HEK293 (cell line): ENCODE measurements at regions not wholly inside any gene's neighbourhood (a gene's known extent, or its start where the extent isn't known, plus 50 kb on each side); places are given as distances from the start of the nearest gene placed in this dataset.

Experiments
- CTCF ChIA-PET: fragments of 350-600 bp; formaldehyde crosslinking; extraction: SDS; loops from one replicate; lab custom pipeline; 2021; ENCODE audit warnings: antibody characterized with exemption; lab: Yijun Ruan, JAX
- POLR2A ChIA-PET: fragments of 300-600 bp; formaldehyde crosslinking; extraction: SDS; loops from one replicate; lab custom pipeline; 2020; ENCODE audit warnings: antibody characterized with exemption, inconsistent platforms; lab: Yijun Ruan, JAX
- H3K27ac ChIP-seq: fragments of 200-500 bp; sonication (Bioruptor generic); 2 replicates; pipeline ENCODE4 v1.5.1; 2014; ENCODE audit warnings: low read depth, low read length, control low read depth, inconsistent platforms; ENCODE audit errors: extremely low read depth
- H3K36me3 ChIP-seq, 2 experiments: fragments of 200-500 bp in 1 of 2; sonication (Bioruptor generic) in 1 of 2; 1 replicate in 1 of 2; 2 replicates in 1 of 2; pipeline ENCODE4 v1.5.1; 2014 to 2017; ENCODE audit warnings: inconsistent platforms in 2 of 2, low read length in 2 of 2; ENCODE audit not compliant: control insufficient read depth in 2 of 2, insufficient read depth in 1 of 2
- H3K4me1 ChIP-seq: fragments of 200-500 bp; sonication (Bioruptor generic); 2 replicates; pipeline ENCODE4 v1.5.1; 2014; ENCODE audit warnings: mild to moderate bottlenecking, low read length, inconsistent platforms; ENCODE audit not compliant: control insufficient read depth, insufficient read depth
- H3K4me3 ChIP-seq: 2 replicates; pipeline ENCODE4 v1.5.1; 2011; ENCODE audit warnings: low read depth, mild to moderate bottlenecking, control low read depth, low read length, moderate library complexity
- H3K9me3 ChIP-seq: fragments of 200-500 bp; sonication (Bioruptor generic); 2 replicates; pipeline ENCODE4 v1.5.1; 2014; ENCODE audit warnings: low read depth, low read length, inconsistent platforms; ENCODE audit not compliant: control insufficient read depth, insufficient read depth
- ATF2 ChIP-seq: fragments of 450-650 bp; formaldehyde crosslinking; IDR thresholded peaks from 2 replicates; pipeline ENCODE4 v1.5.1; 2016; ENCODE audit warnings: missing biosample characterization, missing genetic modification characterization, low read depth
- OVOL3 ChIP-seq: fragments of 450-650 bp; formaldehyde crosslinking; IDR thresholded peaks from 2 replicates; pipeline ENCODE4 v1.5.1; 2016; ENCODE audit warnings: missing biosample characterization, missing genetic modification characterization
- SP2 ChIP-seq: fragments of 450-650 bp; formaldehyde crosslinking; IDR thresholded peaks from 2 replicates; pipeline ENCODE4 v1.5.1; 2016; ENCODE audit warnings: missing biosample characterization, missing genetic modification characterization
- ZNF157 ChIP-seq: fragments of 450-650 bp; formaldehyde crosslinking; IDR thresholded peaks from 2 replicates; pipeline ENCODE4 v1.5.1; 2016; ENCODE audit warnings: missing biosample characterization, missing genetic modification characterization
- ZNF2 ChIP-seq: fragments of 450-650 bp; formaldehyde crosslinking; IDR thresholded peaks from 2 replicates; pipeline ENCODE4 v1.5.1; 2016; ENCODE audit warnings: missing biosample characterization, missing genetic modification characterization
- ZNF292 ChIP-seq: fragments of 450-650 bp; formaldehyde crosslinking; IDR thresholded peaks from 2 replicates; pipeline ENCODE4 v1.5.1; 2016; ENCODE audit warnings: low read depth, missing biosample characterization, missing genetic modification characterization, borderline replicate concordance
- ZNF341 ChIP-seq: fragments of 450-650 bp; formaldehyde crosslinking; IDR thresholded peaks from 2 replicates; pipeline ENCODE4; 2016; ENCODE audit warnings: low read depth, missing biosample characterization, missing genetic modification characterization
- ZNF362 ChIP-seq: fragments of 450-650 bp; formaldehyde crosslinking; IDR thresholded peaks from 2 replicates; pipeline ENCODE4 v1.5.1; 2016; ENCODE audit warnings: missing biosample characterization, missing genetic modification characterization
- ZNF48 ChIP-seq: fragments of 450-650 bp; formaldehyde crosslinking; IDR thresholded peaks from 2 replicates; pipeline ENCODE4 v1.5.1; 2016; ENCODE audit warnings: missing biosample characterization, missing genetic modification characterization
- ZNF510 ChIP-seq: fragments of 450-650 bp; formaldehyde crosslinking; IDR thresholded peaks from 2 replicates; pipeline ENCODE4 v1.5.1; 2018; ENCODE audit warnings: mild to moderate bottlenecking, missing genetic modification characterization, missing biosample characterization; ENCODE audit not compliant: insufficient replicate concordance
- ZNF658 ChIP-seq: fragments of 450-650 bp; formaldehyde crosslinking; IDR thresholded peaks from 2 replicates; pipeline ENCODE4; 2016; ENCODE audit warnings: missing biosample characterization, missing genetic modification characterization
- ZNF707 ChIP-seq: fragments of 450-650 bp; formaldehyde crosslinking; IDR thresholded peaks from 2 replicates; pipeline ENCODE4 v1.5.1; 2016; ENCODE audit warnings: missing biosample characterization, missing genetic modification characterization
- ZSCAN18 ChIP-seq: fragments of 450-650 bp; formaldehyde crosslinking; IDR thresholded peaks from 2 replicates; pipeline ENCODE4 v1.5.1; 2016; ENCODE audit warnings: missing biosample characterization, missing genetic modification characterization
- TF ChIP-seq, protein P1 (sequence below): fragments of 450-650 bp; formaldehyde crosslinking; IDR thresholded peaks from 2 replicates; pipeline ENCODE4 v1.5.1; 2017; ENCODE audit warnings: missing biosample characterization, missing genetic modification characterization
- TF ChIP-seq, protein P2 (sequence below): fragments of 450-650 bp; formaldehyde crosslinking; IDR thresholded peaks from 2 replicates; pipeline ENCODE4 v1.5.1; 2016; ENCODE audit warnings: missing biosample characterization, missing genetic modification characterization

DNA sequence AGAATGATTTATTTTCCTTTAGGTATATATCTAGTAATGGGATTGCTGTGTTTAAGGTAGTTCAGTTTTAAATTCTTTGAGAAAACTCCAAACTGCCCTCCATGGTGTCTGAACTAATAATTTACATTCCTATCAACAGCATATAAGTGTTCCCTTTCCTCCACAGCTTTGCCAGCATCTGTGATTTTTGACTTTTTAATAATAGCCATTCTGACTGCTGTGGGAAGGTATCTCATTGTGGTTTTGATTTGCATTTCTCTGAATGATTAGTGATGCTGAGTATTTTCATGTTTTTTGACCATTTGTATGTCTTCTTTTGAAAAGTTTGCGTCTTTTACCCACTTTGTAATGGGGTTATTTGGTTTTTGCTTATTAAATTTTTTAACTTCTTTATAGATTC is 571.6 kb upstream of the CCDC54 start (continued):
- TF ChIP-seq ZSCAN18 (tag by site-specific recombination): no peak

GRCh38 chr3:106806964-106807363 is 570.3 kb upstream of the CCDC54 start:
- no peaks in the 10 kb centered on the region for H3K9me3 ChIP-seq
- TF ChIP-seq ZNF510 (tag by site-specific recombination) (peak; percentile 97), ZNF341 (tag by site-specific recombination) (no peak), ZNF707 (no peak)
- H3K27ac ChIP-seq: no peak overlapping the region
- H3K4me3 ChIP-seq: no peak overlapping the region
- CTCF ChIA-PET: no interaction called here
- no peaks in the 10 kb centered on the region for H3K4me1 ChIP-seq
- POLR2A ChIA-PET: no interaction called here
- H3K36me3 ChIP-seq: no peaks in the 10 kb centered on the region

DNA sequence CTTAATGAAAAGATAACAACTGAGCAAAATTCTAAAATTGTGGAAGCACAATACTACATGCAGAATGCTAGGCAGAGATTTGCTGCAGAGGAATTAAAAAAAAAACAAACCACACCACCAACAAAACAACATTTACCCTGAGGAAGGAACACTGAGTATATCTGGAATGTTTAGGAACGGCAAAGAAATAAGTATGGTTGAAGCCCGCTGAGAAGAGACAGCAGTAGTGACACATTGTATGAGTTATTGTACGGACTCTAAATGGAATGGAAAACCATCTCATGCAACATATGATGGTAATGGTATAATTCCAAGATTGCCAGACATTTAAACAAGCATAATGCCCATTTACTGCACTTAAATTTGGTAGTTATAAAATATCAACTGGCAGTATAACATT is 568.2 kb upstream of the CCDC54 start:
- CTCF ChIA-PET: interaction anchor here (0.7 kb wide), 1 partner anchor 9 kb away, joined by 3 read pairs; no protein-coding TSS in a partner anchor
- Histone ChIP-seq H3K36me3 (no peaks in the 10 kb centered on the region), H3K9me3 (no peaks in the 10 kb centered on the region), H3K4me1 (no peaks in the 10 kb centered on the region), H3K27ac (no peak overlapping the region)
- POLR2A ChIA-PET: no interaction called here
- TF ChIP-seq ZNF292 (tag by site-specific recombination) (no peak), OVOL3 (no peak), ZNF157 (tag by site-specific recombination) (no peak), ATF2 (tag by site-specific recombination) (no peak), SP2 (tag by site-specific recombination) (no peak), ZNF362 (tag by site-specific recombination) (no peak), ZNF48 (no peak), ZNF2 (no peak), ZNF658 (tag by site-specific recombination) (no peak)
- TF ChIP-seq, protein P1, sequence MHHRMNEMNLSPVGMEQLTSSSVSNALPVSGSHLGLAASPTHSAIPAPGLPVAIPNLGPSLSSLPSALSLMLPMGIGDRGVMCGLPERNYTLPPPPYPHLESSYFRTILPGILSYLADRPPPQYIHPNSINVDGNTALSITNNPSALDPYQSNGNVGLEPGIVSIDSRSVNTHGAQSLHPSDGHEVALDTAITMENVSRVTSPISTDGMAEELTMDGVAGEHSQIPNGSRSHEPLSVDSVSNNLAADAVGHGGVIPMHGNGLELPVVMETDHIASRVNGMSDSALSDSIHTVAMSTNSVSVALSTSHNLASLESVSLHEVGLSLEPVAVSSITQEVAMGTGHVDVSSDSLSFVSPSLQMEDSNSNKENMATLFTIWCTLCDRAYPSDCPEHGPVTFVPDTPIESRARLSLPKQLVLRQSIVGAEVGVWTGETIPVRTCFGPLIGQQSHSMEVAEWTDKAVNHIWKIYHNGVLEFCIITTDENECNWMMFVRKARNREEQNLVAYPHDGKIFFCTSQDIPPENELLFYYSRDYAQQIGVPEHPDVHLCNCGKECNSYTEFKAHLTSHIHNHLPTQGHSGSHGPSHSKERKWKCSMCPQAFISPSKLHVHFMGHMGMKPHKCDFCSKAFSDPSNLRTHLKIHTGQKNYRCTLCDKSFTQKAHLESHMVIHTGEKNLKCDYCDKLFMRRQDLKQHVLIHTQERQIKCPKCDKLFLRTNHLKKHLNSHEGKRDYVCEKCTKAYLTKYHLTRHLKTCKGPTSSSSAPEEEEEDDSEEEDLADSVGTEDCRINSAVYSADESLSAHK (tag by site-specific recombination): no peak
- TF ChIP-seq, protein P2, sequence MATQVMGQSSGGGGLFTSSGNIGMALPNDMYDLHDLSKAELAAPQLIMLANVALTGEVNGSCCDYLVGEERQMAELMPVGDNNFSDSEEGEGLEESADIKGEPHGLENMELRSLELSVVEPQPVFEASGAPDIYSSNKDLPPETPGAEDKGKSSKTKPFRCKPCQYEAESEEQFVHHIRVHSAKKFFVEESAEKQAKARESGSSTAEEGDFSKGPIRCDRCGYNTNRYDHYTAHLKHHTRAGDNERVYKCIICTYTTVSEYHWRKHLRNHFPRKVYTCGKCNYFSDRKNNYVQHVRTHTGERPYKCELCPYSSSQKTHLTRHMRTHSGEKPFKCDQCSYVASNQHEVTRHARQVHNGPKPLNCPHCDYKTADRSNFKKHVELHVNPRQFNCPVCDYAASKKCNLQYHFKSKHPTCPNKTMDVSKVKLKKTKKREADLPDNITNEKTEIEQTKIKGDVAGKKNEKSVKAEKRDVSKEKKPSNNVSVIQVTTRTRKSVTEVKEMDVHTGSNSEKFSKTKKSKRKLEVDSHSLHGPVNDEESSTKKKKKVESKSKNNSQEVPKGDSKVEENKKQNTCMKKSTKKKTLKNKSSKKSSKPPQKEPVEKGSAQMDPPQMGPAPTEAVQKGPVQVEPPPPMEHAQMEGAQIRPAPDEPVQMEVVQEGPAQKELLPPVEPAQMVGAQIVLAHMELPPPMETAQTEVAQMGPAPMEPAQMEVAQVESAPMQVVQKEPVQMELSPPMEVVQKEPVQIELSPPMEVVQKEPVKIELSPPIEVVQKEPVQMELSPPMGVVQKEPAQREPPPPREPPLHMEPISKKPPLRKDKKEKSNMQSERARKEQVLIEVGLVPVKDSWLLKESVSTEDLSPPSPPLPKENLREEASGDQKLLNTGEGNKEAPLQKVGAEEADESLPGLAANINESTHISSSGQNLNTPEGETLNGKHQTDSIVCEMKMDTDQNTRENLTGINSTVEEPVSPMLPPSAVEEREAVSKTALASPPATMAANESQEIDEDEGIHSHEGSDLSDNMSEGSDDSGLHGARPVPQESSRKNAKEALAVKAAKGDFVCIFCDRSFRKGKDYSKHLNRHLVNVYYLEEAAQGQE (tag by site-specific recombination): no peak
- TF ChIP-seq, all 188 proteins: peak for 0
- H3K4me3 ChIP-seq: no peak overlapping the region
